Testis (tissue), 2 donors: ENCODE measurements at regions not wholly inside any gene's neighbourhood (a gene's known extent, or its start where the extent isn't known, plus 50 kb on each side); places are given as distances from the start of the nearest gene placed in this dataset.

Experiments
- CTCF ChIP-seq, 3 experiments: fragments of 450-650 bp in 2 of 3; fragments of 200-600 bp in 1 of 3; sonication (generic) in 1 of 3; IDR thresholded peaks; one replicate each; pipeline ENCODE4 v1.5.1; 2016 to 2019; ENCODE audit warnings: antibody characterized with exemption in 3 of 3, mild to moderate bottlenecking in 2 of 3, moderate library complexity in 1 of 3
- POLR2A ChIP-seq: fragments of 450-650 bp; IDR thresholded peaks from one replicate; pipeline ENCODE4 v1.6.1; 2017; ENCODE audit warnings: antibody characterized with exemption, mild to moderate bottlenecking, moderate library complexity

GRCh38 chr2:109699646-109700045 is 85.5 kb downstream of the SOWAHC start:
- no peak for TF ChIP-seq POLR2A
- TF ChIP-seq CTCF (IDR thresholded peaks at IDR 0.05) = no peak
